K562 (cell line): ENCODE measurements at regions not wholly inside any gene's neighbourhood (a gene's known extent, or its start where the extent isn't known, plus 50 kb on each side); places are given as distances from the start of the nearest gene placed in this dataset.

Experiments
- ATAC-seq: fragments of 200-7000 bp; cut with Tn5 transposase; 3 replicates; pipeline ENCODE4 v1.9.1; 2020; ENCODE audit warnings: moderate library complexity
- BruUV-seq: library from RNA; stranded (reverse); fragments of 400-500 nt; replicated peaks from 2 replicates; lab custom pipeline; 2021; lab: Mats Ljungman, UMichigan
- CTCF ChIA-PET: fragments of 300-600 bp; formaldehyde crosslinking; extraction: SDS; loops from one replicate; lab custom pipeline; 2021; ENCODE audit warnings: low intra/inter-chr PET ratio; lab: Yijun Ruan, JAX
- POLR2A ChIA-PET: fragments of 300-600, 350-650 bp; sonication (Branson Sonifier 250); formaldehyde crosslinking; extraction: SDS; loops from one replicate; lab custom pipeline; 2021; ENCODE audit warnings: antibody characterized with exemption, inconsistent platforms; lab: Yijun Ruan, JAX
- DNase-seq, 4 experiments: peaks; one replicate each; pipeline versions ENCODE4 v3.0.0 to v3.0.0-alpha.2; 2011 to 2018; ENCODE audit warnings: low spot score in 3 of 4, mixed read lengths in 3 of 4; ENCODE audit errors: extremely low read depth in 1 of 4
- FAIRE-seq: peaks from 2 replicates; lab custom pipeline; 2011; peaks lifted over from hg19 to GRCh38; lab: Jason Lieb, UNC
- H2AFZ ChIP-seq: 2 replicates; pipeline ENCODE4 v1.6.0; 2011; ENCODE audit warnings: low read depth, low read length, control low read depth, inconsistent platforms
- H3K27ac ChIP-seq: fragments of 200-600 bp; 3 replicates; pipeline ENCODE4 v1.8.0; 2011; ENCODE audit warnings: low read depth, mild to moderate bottlenecking, control low read depth, inconsistent platforms, low read length, moderate library complexity, mixed read lengths; ENCODE audit errors: extremely low read depth
- H3K27me3 ChIP-seq, 2 experiments: fragments of 300-600 bp in 1 of 2; 2 replicates in 1 of 2; 3 replicates in 1 of 2; pipeline versions ENCODE4 v1.6.0 to v1.8.0; 2011; ENCODE audit warnings: inconsistent platforms in 2 of 2, low read length in 2 of 2, mild to moderate bottlenecking in 1 of 2, mixed read lengths in 1 of 2, moderate library complexity in 1 of 2; ENCODE audit not compliant: control insufficient read depth in 2 of 2, insufficient read depth in 2 of 2
- H3K36me3 ChIP-seq: fragments of 300-600 bp; 3 replicates; pipeline ENCODE4 v1.8.0; 2011; ENCODE audit warnings: mild to moderate bottlenecking, low read length, inconsistent platforms; ENCODE audit not compliant: control insufficient read depth, insufficient read depth
- H3K4me1 ChIP-seq, 2 experiments: fragments of 200-600 bp in 1 of 2; replicated peaks in 1 of 2; 2 replicates in 1 of 2; 3 replicates in 1 of 2; pipeline versions ENCODE4 v1.5.1 to v1.8.0; 2011; ENCODE audit warnings: inconsistent platforms in 2 of 2, low read length in 2 of 2, mild to moderate bottlenecking in 1 of 2, mixed read lengths in 1 of 2, moderate library complexity in 1 of 2; ENCODE audit not compliant: control insufficient read depth in 2 of 2, insufficient read depth in 2 of 2
- H3K4me2 ChIP-seq: 2 replicates; pipeline ENCODE4 v1.6.1; 2011; ENCODE audit warnings: low read length, control low read depth, inconsistent platforms, mixed read lengths; ENCODE audit not compliant: insufficient read depth
- H3K4me3 ChIP-seq: fragments of 200-600 bp; sonication (generic), shearing (Covaris generic); 2 replicates; pipeline ENCODE4 v1.5.1; 2016; ENCODE audit warnings: control low read depth, inconsistent platforms
- H3K79me2 ChIP-seq: fragments of 200-600 bp; 3 replicates; pipeline ENCODE4 v1.8.0; 2011; ENCODE audit warnings: low read length, inconsistent platforms; ENCODE audit not compliant: control insufficient read depth, insufficient read depth
- H3K9ac ChIP-seq, 2 experiments: 2 replicates each; pipeline versions ENCODE4 v1.6.0 to v1.6.1; 2011; ENCODE audit warnings: low read depth in 2 of 2, low read length in 2 of 2, control low read depth in 1 of 2, inconsistent platforms in 1 of 2, mild to moderate bottlenecking in 1 of 2, mixed read lengths in 1 of 2; ENCODE audit not compliant: insufficient read depth in 1 of 2
- H3K9me1 ChIP-seq: one replicate; pipeline ENCODE4 v1.6.0; 2011; ENCODE audit warnings: inconsistent platforms, mild to moderate bottlenecking, low read length, moderate library complexity; ENCODE audit not compliant: control insufficient read depth, insufficient read depth
- H3K9me3 ChIP-seq: replicated peaks from 2 replicates; pipeline ENCODE4 v1.5.1; 2011; ENCODE audit warnings: low read depth, low read length, inconsistent platforms; ENCODE audit not compliant: control insufficient read depth, insufficient read depth
- H4K20me1 ChIP-seq: replicated peaks from 2 replicates; pipeline ENCODE4 v1.6.1; 2011; ENCODE audit warnings: low read length, inconsistent platforms, mixed read lengths; ENCODE audit not compliant: control insufficient read depth, insufficient read depth
- KDM2B ChIP-seq: fragments of 250-450 bp; sonication (Bioruptor Pico); IDR thresholded peaks from 2 replicates; pipeline ENCODE4 v1.8.0; 2021; ENCODE audit warnings: mild to moderate bottlenecking, moderate library complexity
- MXD1 ChIP-seq: fragments of 250-450 bp; sonication (Bioruptor Pico); IDR thresholded peaks from 2 replicates; pipeline ENCODE4 v1.8.0; 2021; ENCODE audit warnings: borderline replicate concordance, mild to moderate bottlenecking, moderate library complexity; ENCODE audit not compliant: poor library complexity, severe bottlenecking
- RNF219 ChIP-seq: fragments of 250-450 bp; sonication (Bioruptor Pico); IDR thresholded peaks from 2 replicates; pipeline ENCODE4 v1.5.0; 2022; ENCODE audit warnings: mild to moderate bottlenecking
- YBX1 ChIP-seq: fragments of 450-650 bp; IDR thresholded peaks from 2 replicates; pipeline ENCODE4 v1.7.1; 2016; ENCODE audit warnings: mild to moderate bottlenecking
- WGBS: fragments of 100-300 bp; shearing (Covaris generic); methylation state at CpG from one replicate; pipeline ENCODE4 v1.1.6; 2016; ENCODE audit warnings: low coverage, mixed read lengths; ENCODE audit not compliant: insufficient coverage; ENCODE audit errors: missing lambda C conversion rate; 5-methylcytosine and 5-hydroxymethylcytosine counted together
- in situ Hi-C: fragments of 300-500 bp; cut with MboI; formaldehyde crosslinking; loops from 4 replicates; pipeline ENCODE4 v1.15.0; 2018; ENCODE audit warnings: inconsistent platforms, mixed read lengths
- intact Hi-C: fragments of 100-400 bp; cut with micrococcal nuclease; formaldehyde crosslinking; loops from 2 replicates; pipeline ENCODE4 v1.14.2; 2022

- H3K27ac ChIP-seq, result no peak overlapping the region
- BruUV-seq, result no TSS peak
- DNase-seq (no peak), FAIRE-seq (no peak), ATAC-seq (no peak)
- no peaks in the 10 kb centered on the region; the same call in 1 of the 2 replicates for H4K20me1 ChIP-seq
- H3K4me2 ChIP-seq, result no peak overlapping the region
- no peaks in the 10 kb centered on the region for H3K4me1 ChIP-seq
- no peaks in the 10 kb centered on the region for H3K27me3 ChIP-seq
- no peak overlapping the region for H3K9ac ChIP-seq
- H3K9me3 ChIP-seq, result no peaks in the 10 kb centered on the region
- no peak overlapping the region for H2AFZ ChIP-seq
- H3K79me2 ChIP-seq, result no peaks in the 10 kb centered on the region
- POLR2A ChIA-PET, result no interaction called here
- intact Hi-C loops (no loop called here), in situ Hi-C loops (no loop called here)
- CTCF ChIA-PET, result no interaction called here
- no peaks in the 10 kb centered on the region for H3K9me1 ChIP-seq
- 0% methylated on average over 2 of the region's 2 CpGs for WGBS
- H3K4me3 ChIP-seq, result no peak overlapping the region
- H3K36me3 ChIP-seq, result no peaks in the 10 kb centered on the region
- no peak for TF ChIP-seq RNF219 (CRISPR knock-in tag)
Measured at GRCh38 chr5:16260000-16260399, 80.4 kb upstream of the MARCHF11 start.

- BruUV-seq, result no TSS peak
- no peaks in the 10 kb centered on the region for H3K4me1 ChIP-seq
- FAIRE-seq (no peak), ATAC-seq (no peak), DNase-seq (no peak)
- CTCF ChIA-PET, result no interaction called here
- H4K20me1 ChIP-seq, result no peaks in the 10 kb centered on the region
- H3K9me3 ChIP-seq, result no peaks in the 10 kb centered on the region
- H3K36me3 ChIP-seq, result no peaks in the 10 kb centered on the region
- intact Hi-C loops, result no loop called here
- H3K27me3 ChIP-seq, result no peaks in the 10 kb centered on the region
- no peak overlapping the region for H3K4me2 ChIP-seq
- H3K27ac ChIP-seq, result no peak overlapping the region
- H3K9ac ChIP-seq, result no peak overlapping the region
- H3K79me2 ChIP-seq, result no peaks in the 10 kb centered on the region
- no peak overlapping the region for H2AFZ ChIP-seq
- no peak for TF ChIP-seq MXD1 (CRISPR knock-in tag)
- TF ChIP-seq KDM2B (CRISPR knock-in tag), result no peak
- TF ChIP-seq YBX1, result no peak
- in situ Hi-C loops, result no loop called here
- WGBS, result 0% methylated on average over 1 of the region's 1 CpG
- no peak overlapping the region for H3K4me3 ChIP-seq
- H3K9me1 ChIP-seq, result no peaks in the 10 kb centered on the region
- POLR2A ChIA-PET, result no interaction called here
Measured at GRCh38 chr5:16253856-16254255, 74.3 kb upstream of the MARCHF11 start.
